HG03175 (cell line): ENCODE measurements at regions not wholly inside any gene's neighbourhood (a gene's known extent, or its start where the extent isn't known, plus 50 kb on each side); places are given as distances from the start of the nearest gene placed in this dataset.

Source experiments
- ATAC-seq: cut with Tn5 transposase; IDR thresholded peaks from one replicate; pipeline ENCODE4 v1.9.1; 2021; ENCODE audit warnings: mild to moderate bottlenecking, moderate library complexity; ENCODE audit not compliant: unreplicated experiment

- no peak for ATAC-seq
Observed at GRCh38 chr11:115724666-115725065, 220.5 kb upstream of the CADM1 start.

- ATAC-seq = no peak
Observed at GRCh38 chr11:115722711-115723110, 218.5 kb upstream of the CADM1 start.

- no peak for ATAC-seq
Observed at GRCh38 chr11:115721296-115721995, 217.2 kb upstream of the CADM1 start.

- no peak for ATAC-seq
Observed at GRCh38 chr11:115720602-115721245, 216.5 kb upstream of the CADM1 start.

- no peak for ATAC-seq
Observed at GRCh38 chr11:115718945-115719344, 214.7 kb upstream of the CADM1 start.

- ATAC-seq = no peak
Observed at GRCh38 chr11:115718106-115718505, 213.9 kb upstream of the CADM1 start.

GRCh38 chr11:115716601-115717529 lies 212.7 kb upstream of the CADM1 start:
- ATAC-seq = no peak

GRCh38 chr11:115716080-115716479 lies 211.9 kb upstream of the CADM1 start:
- no peak for ATAC-seq

- ATAC-seq = no peak
Observed at GRCh38 chr11:115715251-115715770, 211.1 kb upstream of the CADM1 start.

- no peak for ATAC-seq
Observed at GRCh38 chr11:115712296-115712695, 208.1 kb upstream of the CADM1 start.

- no peak for ATAC-seq
Observed at GRCh38 chr11:115710980-115711379, 206.8 kb upstream of the CADM1 start.

GRCh38 chr11:115710426-115710825 lies 206.2 kb upstream of the CADM1 start:
- ATAC-seq = no peak

GRCh38 chr11:115709297-115709696 lies 205.1 kb upstream of the CADM1 start:
- ATAC-seq = no peak

GRCh38 chr11:115707180-115707905 lies 203.1 kb upstream of the CADM1 start:
- no peak for ATAC-seq

- no peak for ATAC-seq
Observed at GRCh38 chr11:115706626-115707135, 202.5 kb upstream of the CADM1 start.

- ATAC-seq = no peak
Observed at GRCh38 chr11:115705200-115705599, 201.0 kb upstream of the CADM1 start.

GRCh38 chr11:115700981-115701875 lies 197.0 kb upstream of the CADM1 start:
- no peak for ATAC-seq

- ATAC-seq = no peak
Observed at GRCh38 chr11:115700496-115700895, 196.3 kb upstream of the CADM1 start.

GRCh38 chr11:115699733-115700132 lies 195.5 kb upstream of the CADM1 start:
- no peak for ATAC-seq
